GM18861 (cell line): ENCODE measurements at regions not wholly inside any gene's neighbourhood (a gene's known extent, or its start where the extent isn't known, plus 50 kb on each side); places are given as distances from the start of the nearest gene placed in this dataset.

Experiments
- ATAC-seq: cut with Tn5 transposase; IDR thresholded peaks from one replicate; pipeline ENCODE4 v1.9.1; 2021; ENCODE audit not compliant: unreplicated experiment

DNA sequence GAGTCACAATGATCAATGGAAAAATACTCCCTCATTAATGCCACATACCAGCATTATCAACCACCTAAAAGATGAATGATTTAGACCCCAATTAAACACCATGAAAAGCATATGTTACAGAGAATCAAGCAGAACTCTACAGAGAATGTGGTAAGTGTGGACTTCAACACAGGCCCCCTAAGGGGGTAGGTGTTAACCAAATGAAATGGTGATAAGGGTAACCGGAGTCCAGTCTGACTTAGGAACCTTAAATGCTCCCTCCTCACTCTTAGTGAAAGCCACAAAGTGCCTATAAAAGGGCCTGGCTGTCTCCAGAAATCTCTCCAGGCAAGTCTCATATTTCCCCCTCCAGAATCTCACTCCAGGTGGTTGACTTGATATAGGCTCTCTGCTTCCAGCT is 149.2 kb upstream of the FOXD3 start:
- no peak for ATAC-seq

- ATAC-seq, result no peak
These were observed 132.7 kb upstream of the FOXD3 start for GRCh38 chr1:63189677-63190076.

GRCh38 chr1:63190171-63190570 is 132.2 kb upstream of the FOXD3 start:
- no peak for ATAC-seq

GRCh38 chr1:63198871-63199394 is 123.4 kb upstream of the FOXD3 start:
- ATAC-seq, result no peak

DNA sequence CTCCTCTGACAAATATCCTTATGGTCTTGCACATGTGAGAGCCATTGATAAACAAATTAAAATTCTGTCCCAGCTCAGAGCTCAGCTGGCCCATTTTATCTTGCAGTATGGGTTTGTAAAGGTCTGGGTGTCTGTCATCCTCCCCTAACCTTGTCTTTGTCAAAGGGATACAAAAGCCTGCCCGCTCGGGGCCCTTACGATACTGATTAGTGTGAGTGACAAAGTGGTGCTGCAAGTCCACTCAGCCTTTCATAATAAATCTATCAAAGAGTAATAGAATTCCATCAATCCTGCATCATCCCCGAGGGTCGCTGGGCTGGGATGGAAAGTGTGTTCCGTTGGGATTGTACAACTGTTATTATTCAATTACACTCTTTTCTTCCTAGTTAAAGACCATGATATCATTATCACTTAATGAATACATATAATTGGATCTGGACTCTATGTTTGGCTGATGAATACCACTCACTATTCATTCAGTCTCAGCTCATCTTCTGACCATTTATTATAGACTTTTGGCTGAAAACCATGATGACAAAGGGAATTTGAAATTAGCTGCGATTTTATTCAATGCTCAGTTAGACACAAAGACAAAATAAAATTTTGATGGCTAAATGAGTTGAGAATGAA is 122.5 kb upstream of the FOXD3 start:
- no peak for ATAC-seq

DNA sequence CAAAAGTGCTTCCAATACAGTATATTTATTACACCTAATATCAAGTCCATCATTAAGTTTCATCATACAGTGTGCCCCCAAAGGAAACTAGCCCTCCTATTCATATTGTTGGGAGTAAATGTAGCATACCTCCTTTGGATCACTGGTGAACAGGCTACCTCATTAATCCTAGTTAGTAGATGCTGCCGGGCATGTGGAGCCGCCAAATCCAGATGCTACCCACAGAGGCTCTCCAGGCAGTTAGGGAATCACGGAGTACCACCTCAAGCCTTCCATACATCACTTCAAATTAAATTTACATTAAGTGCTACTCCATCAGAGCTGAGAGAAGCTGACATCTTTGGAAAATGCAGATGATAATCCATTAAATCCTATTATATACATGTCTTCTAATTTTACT is 121.7 kb upstream of the FOXD3 start:
- no peak for ATAC-seq

DNA sequence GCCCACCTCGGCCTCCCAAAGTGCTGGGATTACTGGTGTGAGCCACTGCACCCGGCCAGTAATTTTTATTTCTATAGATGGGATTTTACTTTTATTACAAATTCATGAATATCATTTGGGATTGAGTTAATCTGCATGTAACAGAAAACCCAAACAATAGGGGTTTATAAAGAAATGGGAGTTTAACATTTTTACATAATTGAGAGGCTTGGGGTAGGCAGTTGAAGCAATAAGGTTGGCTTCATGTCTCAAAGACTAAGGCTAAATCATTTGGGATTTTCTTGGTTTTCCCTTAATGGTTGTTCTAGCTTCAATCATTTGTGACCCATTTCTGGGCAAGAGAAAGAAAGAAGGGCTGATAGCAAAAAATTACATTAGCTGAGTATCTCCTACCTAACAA is 118.7 kb upstream of the FOXD3 start:
- no peak for ATAC-seq

- no peak for ATAC-seq
These were observed 116.6 kb upstream of the FOXD3 start for GRCh38 chr1:63205776-63206175.

DNA sequence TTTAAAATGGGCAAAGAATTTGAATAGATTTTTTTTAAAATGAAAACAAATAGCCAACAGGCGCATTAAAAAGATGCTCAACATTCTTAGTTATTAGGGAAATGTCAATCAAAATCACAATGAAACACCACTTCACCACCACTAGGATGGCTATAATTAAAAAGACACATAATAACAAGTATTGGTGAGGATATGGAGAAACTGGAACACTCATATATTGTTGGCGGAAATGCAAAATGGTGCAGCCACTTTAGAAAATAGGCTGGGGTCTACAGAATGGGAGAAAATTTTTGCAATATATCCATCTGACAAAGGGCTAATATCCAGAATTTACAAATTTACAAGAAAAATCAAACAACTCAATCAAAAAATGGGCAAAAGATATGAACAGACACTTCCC is 107.8 kb upstream of the FOXD3 start:
- ATAC-seq, result no peak

DNA sequence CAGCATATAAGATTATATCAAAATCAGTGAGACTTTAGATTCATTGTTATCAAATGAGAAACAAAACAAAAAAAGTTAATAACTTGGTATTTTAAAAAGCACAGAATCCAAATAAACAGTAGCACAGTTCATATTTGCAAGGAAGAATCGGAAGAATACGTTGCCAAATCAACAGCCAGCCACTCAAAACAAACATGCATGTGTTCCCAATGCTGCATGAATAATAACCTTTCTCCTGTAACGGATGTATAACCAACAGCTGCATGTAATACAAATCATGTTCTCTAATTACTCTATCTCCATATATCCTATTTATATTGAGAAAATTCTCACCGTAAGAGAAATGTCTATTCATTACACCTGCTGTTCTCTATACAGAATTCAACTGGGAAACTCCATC is 98.9 kb upstream of the FOXD3 start:
- ATAC-seq, result no peak

DNA sequence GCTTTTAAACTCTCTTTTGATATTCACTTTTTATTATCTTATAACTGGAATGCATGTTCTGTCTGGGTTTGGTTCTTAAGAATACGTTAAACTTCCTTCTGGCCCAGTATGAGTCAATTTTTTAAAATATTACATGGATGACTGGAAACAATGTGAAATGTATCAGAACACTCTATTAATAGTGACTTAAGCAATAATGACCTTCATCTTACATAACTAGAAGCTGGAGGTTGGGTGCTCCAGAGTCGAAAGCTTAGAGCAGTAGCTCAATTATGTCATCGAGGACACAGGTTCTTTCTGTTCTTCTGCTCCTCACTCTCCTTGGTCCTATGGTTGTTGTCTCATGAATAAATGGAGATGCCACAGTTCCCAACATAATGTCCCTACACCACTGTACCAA is 91.6 kb upstream of the FOXD3 start:
- ATAC-seq, result no peak

GRCh38 chr1:63238721-63239120 is 83.6 kb upstream of the FOXD3 start:
- ATAC-seq, result no peak

DNA sequence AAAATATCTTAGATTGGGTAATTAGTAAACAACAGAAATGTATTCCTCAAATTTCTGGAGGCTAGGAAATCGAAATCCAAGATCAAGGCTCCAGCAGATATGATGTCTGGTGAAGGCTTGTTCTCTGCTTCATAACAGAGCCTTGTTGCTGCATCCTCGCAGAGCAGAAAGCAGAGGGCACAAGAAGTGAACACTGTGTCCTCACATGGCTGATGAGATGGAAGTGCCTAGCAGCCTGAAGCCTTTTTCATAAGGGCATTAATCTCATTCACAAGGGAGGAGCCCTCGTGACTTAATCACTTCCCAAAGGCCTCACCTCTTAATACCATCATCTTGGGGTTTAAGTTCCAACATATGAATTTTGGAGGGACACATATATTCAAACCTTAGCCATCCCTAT is 77.2 kb upstream of the FOXD3 start:
- ATAC-seq, result no peak

DNA sequence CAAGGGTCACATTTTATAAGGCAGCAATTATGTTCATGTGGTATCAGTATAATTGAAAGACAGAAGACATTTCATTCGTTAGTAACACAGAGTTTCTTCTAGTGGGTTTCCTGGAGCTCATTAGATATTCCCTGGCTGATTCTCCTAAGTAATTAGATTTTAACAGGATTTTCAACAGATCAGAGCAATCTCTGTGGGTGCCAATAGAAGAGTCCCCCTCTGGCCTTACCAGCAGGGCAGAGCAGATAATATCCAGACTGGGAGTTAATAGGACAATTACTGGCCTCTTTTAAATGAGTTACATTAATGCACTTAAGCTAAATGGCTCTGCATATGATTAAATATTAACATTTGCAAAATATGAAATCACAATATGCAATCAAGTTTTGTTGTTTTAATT is 74.2 kb upstream of the FOXD3 start:
- ATAC-seq, result no peak

GRCh38 chr1:63255153-63255552 is 67.2 kb upstream of the FOXD3 start:
- no peak for ATAC-seq

- ATAC-seq, result no peak
These were observed 60.5 kb upstream of the FOXD3 start for GRCh38 chr1:63261736-63262458.

DNA sequence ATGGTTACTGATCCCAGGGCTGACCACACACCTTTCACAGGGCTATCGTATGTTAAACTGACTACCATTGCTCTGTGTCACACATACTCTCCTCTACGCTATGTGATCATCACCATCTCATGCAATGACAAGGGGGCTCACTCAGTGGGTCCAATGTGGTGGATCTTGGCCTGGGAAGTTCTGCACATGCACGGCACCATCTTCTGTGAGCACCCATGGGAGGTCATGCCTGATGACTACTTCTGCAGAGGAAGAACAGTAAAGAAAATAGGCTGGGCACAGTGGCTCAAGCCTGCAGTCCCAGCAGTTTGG is 60.0 kb upstream of the FOXD3 start:
- ATAC-seq, result no peak

DNA sequence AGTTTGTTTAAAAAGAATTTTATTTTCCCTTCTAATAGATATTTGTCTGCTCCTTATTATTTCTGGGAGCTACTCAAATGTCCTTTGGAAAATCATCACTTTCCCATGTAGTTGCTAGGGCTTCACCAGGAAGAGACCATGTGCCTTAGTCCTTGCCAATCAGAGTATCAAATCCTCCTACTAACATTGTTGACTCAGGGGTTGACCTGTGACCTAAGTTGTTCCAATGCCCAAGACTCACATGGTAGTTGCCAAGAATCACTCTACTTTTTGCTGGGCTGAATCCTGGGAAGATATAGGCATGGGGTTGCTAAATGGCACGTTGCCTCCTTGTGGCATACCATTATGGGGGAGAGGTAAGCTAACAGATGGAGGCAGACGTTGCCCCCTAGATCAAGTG is 58.2 kb upstream of the FOXD3 start:
- no peak for ATAC-seq

GRCh38 chr1:63266857-63267256 is 55.5 kb upstream of the FOXD3 start:
- ATAC-seq, result no peak

GRCh38 chr1:63268876-63269275 is 53.5 kb upstream of the FOXD3 start:
- no peak for ATAC-seq

GRCh38 chr1:63269571-63269970 is 52.8 kb upstream of the FOXD3 start:
- ATAC-seq, result no peak
